Stimulated activated CD4-positive, alpha-beta T cell treated with anti-CD3 and anti-CD28 coated beads, TNF-alpha, amount 100 ng/mL, for 4 hours (primary cell): ENCODE measurements at regions not wholly inside any gene's neighbourhood (a gene's known extent, or its start where the extent isn't known, plus 50 kb on each side); places are given as distances from the start of the nearest gene placed in this dataset.
"Not testable (repeated sequence)": the region's sequence is repeated elsewhere in the genome, so short reads cannot be mapped to it uniquely, and the experiment has no call there.

ENCODE experiments used
- DNase-seq, 3 experiments: peaks; one replicate each; pipeline ENCODE4 v3.0.0-alpha.2; 2020; ENCODE audit warnings: low read depth in 3 of 3

- no peak for DNase-seq
Observed at GRCh38 chr6:139757784-139758183, 383.3 kb upstream of the CITED2 start.

GRCh38 chr6:139756381-139756780, 381.9 kb upstream of the CITED2 start:
- no peak for DNase-seq

GRCh38 chr6:139754898-139755775, 380.7 kb upstream of the CITED2 start:
- no peak for DNase-seq

DNA sequence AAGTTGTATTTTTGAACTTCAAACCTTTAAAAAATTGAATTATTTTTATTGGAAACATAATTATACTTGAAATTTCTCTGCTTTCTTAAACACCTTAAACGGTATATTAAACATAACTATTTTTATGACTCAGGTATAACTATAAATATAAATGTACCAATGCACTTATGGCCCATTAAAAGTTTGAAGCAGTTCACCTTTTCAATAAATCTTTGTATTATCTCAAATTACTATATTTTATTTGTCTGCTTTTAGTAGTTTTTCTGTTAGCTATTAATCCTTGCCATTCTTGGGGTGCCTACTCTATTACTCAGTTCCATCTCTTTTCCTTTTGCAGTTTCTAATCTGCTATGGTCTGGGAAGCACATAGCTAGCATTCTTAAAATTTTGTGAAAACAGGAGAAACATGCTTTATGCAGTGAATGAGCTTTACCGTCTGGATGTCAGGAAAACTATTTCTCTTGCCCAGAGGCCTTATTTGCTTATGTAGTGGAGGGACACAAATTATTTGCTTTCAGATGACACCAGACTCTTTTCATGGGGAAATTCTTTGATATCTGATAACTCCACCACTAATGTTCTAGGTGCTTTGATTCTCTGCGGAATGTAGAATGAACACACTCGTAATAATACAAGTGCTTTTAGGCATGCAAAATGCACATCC, 378.9 kb upstream of the CITED2 start:
- DNase-seq = no peak

- no peak for DNase-seq
Observed at GRCh38 chr6:139752086-139752485, 377.6 kb upstream of the CITED2 start.

DNA sequence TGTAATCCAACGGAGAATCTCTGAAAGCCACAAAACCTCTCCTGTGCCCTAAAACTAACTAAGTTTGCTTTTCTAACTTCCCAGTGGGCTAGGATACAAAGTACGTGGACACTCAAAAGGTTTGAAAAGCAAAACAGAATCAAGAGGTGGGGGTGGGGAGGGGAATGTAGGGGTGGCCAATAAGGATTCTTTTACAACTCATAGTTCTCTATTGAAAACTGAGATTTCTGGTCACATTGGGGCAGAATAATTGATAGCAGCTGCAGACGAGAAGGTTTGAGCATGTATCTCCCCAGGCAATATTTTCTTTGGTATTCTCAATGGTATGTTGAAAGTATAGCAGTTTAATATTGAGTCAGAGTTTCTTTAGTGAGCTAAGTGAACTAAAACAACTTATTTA, 376.7 kb upstream of the CITED2 start:
- no peak for DNase-seq

DNA sequence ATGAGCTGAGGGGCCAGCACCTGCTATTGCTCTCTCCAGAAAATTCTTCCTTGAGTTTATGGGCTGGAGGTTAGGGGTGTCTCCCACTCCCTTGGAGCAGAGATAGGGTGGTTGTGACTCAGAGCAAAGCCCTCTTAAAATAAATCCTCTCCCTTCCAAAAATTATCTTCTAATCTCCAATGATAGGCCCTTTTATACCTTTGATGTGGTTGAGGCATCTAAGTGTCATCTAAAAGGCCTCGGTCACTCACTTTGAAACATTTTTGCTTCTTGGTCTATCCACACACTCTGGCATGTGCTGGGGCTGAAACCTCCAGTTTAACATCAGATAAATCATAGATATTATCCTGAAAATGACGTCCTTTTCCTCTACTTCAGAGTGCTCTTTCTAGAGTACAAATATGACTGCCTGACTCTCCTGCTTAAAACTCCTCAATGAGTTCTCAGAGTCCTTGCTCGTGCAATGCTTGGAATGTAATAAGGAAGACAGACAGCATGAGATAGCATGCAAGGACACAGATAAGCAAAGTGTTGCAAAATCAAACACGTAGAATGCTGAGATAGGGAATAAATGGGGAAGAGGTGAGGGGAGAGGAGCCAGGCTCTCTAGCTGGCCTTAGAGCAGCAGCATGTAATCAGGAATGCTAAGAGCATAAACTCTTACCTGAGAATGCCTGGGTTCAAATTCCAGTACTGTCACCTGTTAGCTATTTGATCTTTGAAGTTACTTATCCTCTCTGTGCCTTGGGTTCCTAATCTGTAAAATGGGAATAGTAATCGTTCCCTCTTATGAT, 374.1 kb upstream of the CITED2 start:
- DNase-seq = no peak

GRCh38 chr6:139747154-139747553, 372.7 kb upstream of the CITED2 start:
- no peak for DNase-seq

DNA sequence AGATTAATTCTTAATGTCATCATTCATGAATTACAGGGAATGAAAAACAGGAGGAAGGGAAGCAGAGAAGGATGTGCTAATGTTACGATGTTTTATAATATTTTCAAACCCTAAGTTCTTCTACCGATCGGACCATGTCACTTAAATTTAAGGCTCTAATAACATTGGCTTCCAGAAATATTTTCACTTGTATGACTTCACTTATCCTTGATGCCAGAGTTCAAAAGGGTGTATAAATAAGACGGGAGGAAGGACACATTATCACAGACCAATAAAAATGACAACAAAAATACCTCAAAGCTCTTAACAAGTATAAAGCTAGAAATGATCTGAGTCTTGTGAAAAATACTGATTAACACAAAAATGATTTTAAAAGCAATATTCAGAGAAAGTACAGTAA, 370.4 kb upstream of the CITED2 start:
- no peak for DNase-seq

DNA sequence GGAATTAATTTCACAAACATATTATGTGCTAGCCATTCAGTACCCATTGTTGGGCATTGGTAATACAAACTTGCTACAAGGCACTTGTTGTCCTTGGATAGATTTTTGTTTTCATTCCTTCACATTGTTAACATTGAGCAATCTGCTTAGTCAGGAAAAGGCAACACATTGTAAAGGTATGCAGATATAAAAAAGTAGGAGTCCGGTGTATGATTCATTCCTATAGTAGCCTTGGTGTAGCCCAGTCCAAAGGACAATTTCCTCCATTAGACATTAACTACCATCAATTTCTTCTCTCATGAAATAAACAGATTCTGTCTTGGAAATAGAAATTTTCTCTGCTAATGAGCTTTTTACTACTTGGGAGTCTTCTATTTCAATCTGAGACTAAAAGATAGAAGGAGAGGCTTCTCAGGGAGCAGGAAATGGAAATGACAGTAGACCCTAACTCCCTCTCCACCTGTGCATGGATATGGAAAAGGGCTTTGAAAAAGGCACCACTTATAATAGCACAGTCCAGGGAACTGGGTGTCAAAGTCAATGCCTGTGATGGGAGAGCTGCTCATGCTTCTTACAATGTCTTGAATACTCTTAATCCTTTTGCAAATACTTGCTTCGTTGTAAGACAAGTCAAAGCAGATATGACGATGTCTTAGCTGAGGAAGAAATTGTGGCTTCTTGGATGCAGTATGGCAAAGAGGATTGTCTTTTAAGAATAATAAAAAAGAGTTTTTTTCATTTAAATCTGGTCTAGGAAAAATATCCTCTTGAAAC, 369.4 kb upstream of the CITED2 start:
- no peak for DNase-seq

GRCh38 chr6:139742671-139743070, 368.2 kb upstream of the CITED2 start:
- DNase-seq = no peak

GRCh38 chr6:139738801-139739455, 364.5 kb upstream of the CITED2 start:
- no peak for DNase-seq

DNA sequence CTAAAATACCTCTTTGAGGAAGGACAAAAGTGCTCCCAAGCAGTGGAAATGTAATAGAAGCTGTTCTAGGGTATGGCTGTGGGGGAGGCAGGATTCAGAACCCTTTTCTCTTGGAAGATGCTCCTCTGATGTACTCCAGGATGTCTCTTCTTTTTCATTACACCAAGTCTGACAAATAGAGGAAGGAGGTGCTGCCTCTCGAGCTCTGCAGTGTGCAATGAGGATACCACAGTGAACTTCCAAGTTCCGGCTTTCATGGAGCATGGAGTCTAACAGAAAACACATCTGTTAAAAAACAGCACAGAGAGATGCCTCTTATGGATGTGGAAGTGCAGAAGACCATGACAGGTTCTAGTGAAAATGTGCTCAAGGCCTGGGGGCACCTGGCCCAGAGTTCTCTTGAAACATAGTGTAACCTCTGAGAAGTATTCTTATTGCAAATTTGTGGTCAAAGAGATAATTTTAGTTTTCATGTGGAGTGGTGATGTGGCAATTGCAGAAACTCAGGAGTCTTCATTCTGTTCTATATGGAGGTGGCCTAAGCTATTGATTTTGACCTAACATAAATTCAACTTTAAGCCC, 362.0 kb upstream of the CITED2 start:
- no peak for DNase-seq

GRCh38 chr6:139732451-139732850, 358.0 kb upstream of the CITED2 start:
- no peak for DNase-seq

DNA sequence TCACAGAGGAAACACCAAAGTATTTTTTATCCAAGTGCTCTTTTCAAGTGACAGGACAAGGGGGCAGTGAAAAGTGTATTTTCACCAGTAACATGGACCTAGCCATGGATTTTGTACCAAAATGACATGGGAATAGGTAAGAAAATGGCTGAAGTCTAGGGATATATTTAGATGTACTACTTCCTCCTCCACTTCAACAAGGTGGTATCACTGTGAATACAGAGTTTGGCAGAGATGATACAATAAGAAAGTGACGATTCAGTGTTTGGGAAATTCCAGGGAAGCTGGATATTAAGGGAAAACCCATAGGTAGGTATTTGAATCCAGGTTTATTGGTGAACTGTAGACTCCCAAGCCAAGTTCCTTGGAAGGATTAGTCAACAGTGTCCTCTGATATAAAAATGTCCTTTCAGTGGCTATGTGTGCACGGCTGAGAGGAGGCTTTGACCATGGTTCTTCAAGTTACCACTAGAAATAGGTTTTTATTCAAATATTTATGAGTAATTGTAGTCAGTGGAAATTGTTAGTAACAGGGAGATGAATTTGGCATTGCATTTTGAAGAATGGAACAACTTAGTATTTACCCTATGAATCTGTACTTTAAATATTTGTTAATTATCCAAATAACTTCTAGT, 356.0 kb upstream of the CITED2 start:
- no peak for DNase-seq

DNA sequence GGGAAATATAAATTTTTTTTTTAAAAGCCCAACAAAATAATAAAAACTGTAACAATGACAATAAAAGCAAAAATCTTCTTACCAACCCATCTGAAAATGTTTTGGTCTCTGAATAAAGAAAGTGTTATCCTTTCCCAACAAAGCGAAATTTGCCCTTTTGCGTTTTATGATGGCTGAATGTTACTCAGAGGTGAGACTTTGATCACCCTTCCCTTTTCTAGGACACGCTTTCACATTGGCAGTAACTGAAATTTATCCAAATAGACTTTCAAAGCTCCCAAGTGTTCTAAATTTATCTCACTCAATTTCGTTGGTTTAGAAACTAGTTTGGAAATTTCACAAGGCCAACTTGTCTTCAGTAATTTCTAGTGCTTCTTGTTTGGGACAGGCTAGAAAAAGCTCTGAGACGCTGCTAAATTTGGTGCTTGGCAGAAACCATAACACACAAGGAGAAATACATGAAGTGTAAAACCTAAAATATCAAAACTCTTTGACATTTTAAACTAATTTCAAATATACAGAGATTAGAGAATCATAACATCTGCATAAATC, 354.5 kb upstream of the CITED2 start:
- no peak for DNase-seq

DNA sequence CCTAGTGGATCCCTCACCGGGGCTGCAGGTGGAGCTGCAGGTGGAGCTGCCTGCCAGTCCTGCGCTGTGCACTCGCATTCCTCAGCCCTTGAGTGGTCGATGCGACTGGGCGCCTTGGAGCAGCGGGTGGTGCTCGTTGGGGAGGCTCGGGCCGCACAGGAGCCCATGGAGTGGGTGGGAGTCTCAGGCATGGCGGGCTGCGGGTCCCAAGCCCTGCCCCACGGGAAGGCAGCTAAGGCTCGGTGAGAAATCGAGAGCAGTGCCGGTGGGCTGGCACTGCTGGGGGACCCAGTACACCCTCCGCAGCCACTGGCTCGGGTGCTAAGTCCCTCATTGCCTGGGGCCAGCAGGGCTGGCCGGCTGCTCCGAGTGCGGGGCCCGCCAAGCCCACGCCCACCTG, 351.8 kb upstream of the CITED2 start:
- DNase-seq = not testable (repeated sequence)

DNA sequence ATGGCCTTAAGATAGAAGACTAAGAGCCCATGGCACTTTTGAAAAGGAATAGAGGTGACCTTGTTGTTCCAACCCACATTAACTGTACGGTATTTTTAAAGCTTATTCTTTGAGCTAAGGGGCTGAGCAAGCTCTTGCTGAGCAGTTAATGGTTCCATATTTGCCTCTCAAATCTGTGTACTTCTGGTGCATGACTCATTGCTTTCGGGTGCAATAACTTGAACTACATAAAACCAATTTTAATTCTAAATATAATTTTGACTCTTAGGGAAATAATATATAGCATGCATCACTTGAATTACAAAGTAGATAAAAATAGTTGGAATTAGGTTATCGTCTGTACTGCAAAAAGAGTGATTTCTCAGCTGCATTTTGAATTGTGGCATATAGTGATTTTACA, 348.1 kb upstream of the CITED2 start:
- DNase-seq = no peak

- DNase-seq = no peak
Observed at GRCh38 chr6:139721954-139722353, 347.5 kb upstream of the CITED2 start.

GRCh38 chr6:139713900-139714506, 339.6 kb upstream of the CITED2 start:
- no peak for DNase-seq
